ENCODE measurements at regions not wholly inside any gene's neighbourhood (a gene's known extent, or its start where the extent isn't known, plus 50 kb on each side); places are given as distances from the start of the nearest gene placed in this dataset.

DNA sequence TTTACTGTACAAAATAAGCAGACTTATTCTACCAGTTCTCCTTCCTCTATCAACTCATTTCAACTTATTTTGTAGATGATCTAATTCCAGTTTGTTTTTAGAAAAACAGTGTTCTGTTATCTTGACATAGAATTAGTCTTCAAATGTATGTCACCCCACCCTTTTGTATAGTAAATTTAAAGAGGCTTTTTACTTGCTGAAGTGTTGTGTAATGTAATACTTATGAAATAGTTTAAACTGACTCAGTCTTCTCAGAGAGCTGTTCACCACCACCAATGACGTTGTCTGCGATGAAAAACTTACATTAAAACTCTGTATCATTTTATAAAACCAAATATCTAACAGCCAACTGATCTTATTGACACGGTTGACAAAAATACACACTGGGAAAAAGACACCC, 82.9 kb downstream of the RAP2B start:
- Histone ChIP-seq H3K4me3 (ENCODE audit: low read depth, low read length) (no peak overlapping the region), H3K36me3 (ENCODE audit: control insufficient read depth, insufficient read depth, low read length) (no peaks in the 10 kb centered on the region), H3K27me3 (replicated peaks; ENCODE audit: control insufficient read depth, insufficient read depth, low read length) (no peaks in the 10 kb centered on the region), H3K9me3 (no peaks in the 10 kb centered on the region), H3K4me1 (no peaks in the 10 kb centered on the region)
- no TSS peak for BruUV-seq (replicated peaks)
- intact Hi-C loops (cut with micrococcal nuclease; ENCODE audit: unreplicated experiment), result no loop called here
- Mint-ChIP-seq H3K9me3 (ENCODE audit: unreplicated experiment) (peaks cover 9% of the 10 kb centered on the region), H3K4me1 (ENCODE audit: low read depth, unreplicated experiment) (no peaks in the 10 kb centered on the region), H3K4me3 (ENCODE audit: unreplicated experiment) (no peak overlapping the region), H3K36me3 (ENCODE audit: insufficient read depth, unreplicated experiment) (no peaks in the 10 kb centered on the region), H3K27ac (ENCODE audit: unreplicated experiment) (no peak overlapping the region), H3K27me3 (ENCODE audit: insufficient read depth, unreplicated experiment) (no peaks in the 10 kb centered on the region)
- CTCF ChIA-PET, result no interaction called here
- no peak for TF ChIP-seq CTCF (IDR thresholded peaks at IDR 0.05; ENCODE audit: insufficient read depth in 1 of 2, low read depth in 1 of 2, low read length in 1 of 2, severe bottlenecking in 1 of 2, unreplicated experiment in 1 of 2)
- POLR2A ChIA-PET, result no interaction called here
- no peak for DNase-seq

DNA sequence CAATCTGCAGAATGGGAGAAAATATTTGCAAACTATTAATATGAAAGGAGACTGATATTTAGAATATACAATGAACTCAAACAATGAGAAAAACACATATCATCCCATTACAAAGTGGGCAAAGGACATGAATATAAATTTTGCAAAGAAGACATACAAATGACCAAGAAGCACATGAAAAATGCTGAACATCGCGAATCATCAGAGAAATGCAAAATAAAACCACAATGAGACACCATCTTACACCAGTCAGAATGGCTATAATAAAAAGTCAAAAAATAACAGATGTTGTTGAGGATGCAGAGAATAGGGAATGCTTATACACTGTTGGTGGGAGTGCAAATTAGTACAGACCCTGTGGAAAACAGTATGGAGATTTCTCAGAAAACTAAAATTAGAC, 83.6 kb downstream of the RAP2B start:
- intact Hi-C loops (cut with micrococcal nuclease; ENCODE audit: unreplicated experiment), result no loop called here
- no peaks in the 10 kb centered on the region for H3K4me1 Mint-ChIP-seq (ENCODE audit: low read depth, unreplicated experiment)
- no peaks in the 10 kb centered on the region for H3K36me3 ChIP-seq (ENCODE audit: control insufficient read depth, insufficient read depth, low read length)

GRCh38 chr3:153246331-153246730, 84.3 kb downstream of the RAP2B start:
- H3K4me1 ChIP-seq, result no peaks in the 10 kb centered on the region
- Mint-ChIP-seq H3K4me1 (ENCODE audit: low read depth, unreplicated experiment) (no peaks in the 10 kb centered on the region), H3K27me3 (ENCODE audit: insufficient read depth, unreplicated experiment) (no peaks in the 10 kb centered on the region), H3K9me3 (ENCODE audit: unreplicated experiment) (peaks cover 12% of the 10 kb centered on the region), H3K4me3 (ENCODE audit: unreplicated experiment) (no peak overlapping the region), H3K27ac (ENCODE audit: unreplicated experiment) (no peak overlapping the region), H3K36me3 (ENCODE audit: insufficient read depth, unreplicated experiment) (no peaks in the 10 kb centered on the region)
- H3K36me3 ChIP-seq (ENCODE audit: control insufficient read depth, insufficient read depth, low read length), result no peaks in the 10 kb centered on the region
- no peak for DNase-seq
- H3K4me3 ChIP-seq (ENCODE audit: low read depth, low read length), result no peak overlapping the region
- no peaks in the 10 kb centered on the region for H3K27me3 ChIP-seq (replicated peaks; ENCODE audit: control insufficient read depth, insufficient read depth, low read length)
- BruUV-seq (replicated peaks), result no TSS peak
- intact Hi-C loops (cut with micrococcal nuclease; ENCODE audit: unreplicated experiment), result no loop called here
- POLR2A ChIA-PET, result interaction anchor here (0.7 kb wide), 1 partner anchor 105 kb away, joined by 3 read pairs; no protein-coding TSS in a partner anchor
- TF ChIP-seq CTCF (IDR thresholded peaks at IDR 0.05; ENCODE audit: insufficient read depth in 1 of 2, low read depth in 1 of 2, low read length in 1 of 2, severe bottlenecking in 1 of 2, unreplicated experiment in 1 of 2), result no peak
- no peaks in the 10 kb centered on the region for H3K9me3 ChIP-seq
- CTCF ChIA-PET, result no interaction called here

More for the DNA sequence above, 83.6 kb downstream of the RAP2B start:
- TF ChIP-seq CTCF (IDR thresholded peaks at IDR 0.05; ENCODE audit: insufficient read depth in 1 of 2, low read depth in 1 of 2, low read length in 1 of 2, severe bottlenecking in 1 of 2, unreplicated experiment in 1 of 2), result no peak
- Mint-ChIP-seq H3K27me3 (ENCODE audit: insufficient read depth, unreplicated experiment) (no peaks in the 10 kb centered on the region), H3K4me3 (ENCODE audit: unreplicated experiment) (no peak overlapping the region), H3K36me3 (ENCODE audit: insufficient read depth, unreplicated experiment) (no peaks in the 10 kb centered on the region), H3K9me3 (ENCODE audit: unreplicated experiment) (peaks cover 9% of the 10 kb centered on the region), H3K27ac (ENCODE audit: unreplicated experiment) (no peak overlapping the region)
- ChIA-PET POLR2A (no interaction called here), CTCF (no interaction called here)
- BruUV-seq (replicated peaks), result no TSS peak
- DNase-seq, result no peak
- Histone ChIP-seq H3K27me3 (replicated peaks; ENCODE audit: control insufficient read depth, insufficient read depth, low read length) (no peaks in the 10 kb centered on the region), H3K9me3 (no peaks in the 10 kb centered on the region), H3K4me1 (no peaks in the 10 kb centered on the region), H3K4me3 (ENCODE audit: low read depth, low read length) (no peak overlapping the region)

All from Caco-2 (cell line).